Astrocyte (in vitro differentiated cells and primary cell): ENCODE measurements at regions not wholly inside any gene's neighbourhood (a gene's known extent, or its start where the extent isn't known, plus 50 kb on each side); places are given as distances from the start of the nearest gene placed in this dataset.

Experiments
- EZH2 ChIP-seq: IDR thresholded peaks from 2 replicates; pipeline ENCODE4 v1.6.1; 2012; ENCODE audit warnings: mild to moderate bottlenecking, low read length, inconsistent platforms; ENCODE audit not compliant: insufficient read depth
- TF ChIP-seq, protein P1 (sequence below): IDR thresholded peaks from 2 replicates; pipeline ENCODE4 v1.5.1; 2011; ENCODE audit warnings: low read depth, mild to moderate bottlenecking, inconsistent platforms, low read length, moderate library complexity; ENCODE audit not compliant: insufficient read depth

DNA sequence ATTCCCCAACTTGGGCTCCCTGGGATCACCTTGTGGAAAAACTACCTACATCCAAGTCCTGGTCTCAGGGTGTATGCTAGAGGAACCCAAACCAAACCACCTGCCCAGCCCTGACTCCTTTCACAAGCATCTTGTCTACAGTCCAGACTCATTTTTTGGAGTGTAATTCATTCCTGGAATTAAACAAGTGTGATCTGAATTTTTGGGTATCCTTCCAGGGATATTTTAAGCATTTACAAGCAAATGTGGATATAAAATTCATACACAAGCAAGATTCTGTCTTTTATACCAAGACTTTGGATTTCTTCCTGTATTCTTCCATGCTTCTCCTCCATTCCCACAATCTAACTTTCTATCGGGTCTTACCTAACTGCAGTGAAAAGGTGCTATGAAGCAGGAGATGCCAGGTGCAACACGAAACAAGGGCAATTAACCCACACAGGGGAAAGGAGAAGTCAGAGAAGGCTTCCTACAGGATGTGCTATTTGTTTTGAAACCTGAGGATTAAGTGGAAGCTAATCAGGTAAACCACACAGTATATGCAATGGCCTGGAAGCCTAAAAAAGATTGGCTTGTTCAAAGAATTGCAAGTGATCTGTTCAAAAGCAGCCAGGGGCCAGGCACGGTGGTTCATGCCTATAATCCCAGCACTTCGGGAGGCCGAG, 417.2 kb upstream of the C16orf82 start:
- TF ChIP-seq, protein P1, sequence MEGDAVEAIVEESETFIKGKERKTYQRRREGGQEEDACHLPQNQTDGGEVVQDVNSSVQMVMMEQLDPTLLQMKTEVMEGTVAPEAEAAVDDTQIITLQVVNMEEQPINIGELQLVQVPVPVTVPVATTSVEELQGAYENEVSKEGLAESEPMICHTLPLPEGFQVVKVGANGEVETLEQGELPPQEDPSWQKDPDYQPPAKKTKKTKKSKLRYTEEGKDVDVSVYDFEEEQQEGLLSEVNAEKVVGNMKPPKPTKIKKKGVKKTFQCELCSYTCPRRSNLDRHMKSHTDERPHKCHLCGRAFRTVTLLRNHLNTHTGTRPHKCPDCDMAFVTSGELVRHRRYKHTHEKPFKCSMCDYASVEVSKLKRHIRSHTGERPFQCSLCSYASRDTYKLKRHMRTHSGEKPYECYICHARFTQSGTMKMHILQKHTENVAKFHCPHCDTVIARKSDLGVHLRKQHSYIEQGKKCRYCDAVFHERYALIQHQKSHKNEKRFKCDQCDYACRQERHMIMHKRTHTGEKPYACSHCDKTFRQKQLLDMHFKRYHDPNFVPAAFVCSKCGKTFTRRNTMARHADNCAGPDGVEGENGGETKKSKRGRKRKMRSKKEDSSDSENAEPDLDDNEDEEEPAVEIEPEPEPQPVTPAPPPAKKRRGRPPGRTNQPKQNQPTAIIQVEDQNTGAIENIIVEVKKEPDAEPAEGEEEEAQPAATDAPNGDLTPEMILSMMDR, result no peak
- no peak for TF ChIP-seq EZH2
